ENCODE measurements at regions not wholly inside any gene's neighbourhood (a gene's known extent, or its start where the extent isn't known, plus 50 kb on each side); places are given as distances from the start of the nearest gene placed in this dataset.
A peak's percentile ranks its signal among the peaks of the same experiment; 100 is the strongest.

GRCh38 chr4:72951147-72951546 lies 118.4 kb downstream of the COX18 start:
- DNase-seq (ENCODE audit: extremely low spot score) = no peak
- H3K4me3 ChIP-seq = no peak overlapping the region
- H3K4me1 ChIP-seq = peaks cover 0 to 27% (median 11%) of the 10 kb centered on the region in 4 donors
- TF ChIP-seq CTCF (IDR thresholded peaks at IDR 0.05) = peak in 1 of 3 experiments; percentile 29
- no peak for TF ChIP-seq EP300 (IDR thresholded peaks at IDR 0.05)
- no peak for TF ChIP-seq POLR2AphosphoS5 (IDR thresholded peaks at IDR 0.05)
- TF ChIP-seq POLR2A (IDR thresholded peaks at IDR 0.05; ENCODE audit: low read depth) = no peak
- WGBS = 100% methylated on average over 1 of the region's 1 CpG
- no peak overlapping the region for H3K27ac ChIP-seq (replicated peaks in 1 of 4)
- no peaks in the 10 kb centered on the region for H3K27me3 ChIP-seq
- no peaks in the 10 kb centered on the region for H3K36me3 ChIP-seq
- intact Hi-C loops (cut with DNase I) = no loop called here
- no peaks in the 10 kb centered on the region for H3K9me3 ChIP-seq

GRCh38 chr4:72948080-72948479 lies 121.4 kb downstream of the COX18 start:
- Histone ChIP-seq H3K4me1 (peaks cover 0 to 19% (median 9%) of the 10 kb centered on the region in 4 donors), H3K36me3 (no peaks in the 10 kb centered on the region), H3K9me3 (no peaks in the 10 kb centered on the region), H3K4me3 (no peak overlapping the region), H3K27me3 (no peaks in the 10 kb centered on the region), H3K27ac (replicated peaks in 1 of 4) (no peak overlapping the region)
- WGBS = 96% methylated on average over 1 of the region's 1 CpG
- DNase-seq (ENCODE audit: extremely low spot score) = no peak
- TF ChIP-seq CTCF (IDR thresholded peaks at IDR 0.05) (no peak), POLR2A (IDR thresholded peaks at IDR 0.05; ENCODE audit: low read depth) (no peak), POLR2AphosphoS5 (IDR thresholded peaks at IDR 0.05) (no peak), EP300 (IDR thresholded peaks at IDR 0.05) (no peak)
- intact Hi-C loops (cut with DNase I) = no loop called here

DNA sequence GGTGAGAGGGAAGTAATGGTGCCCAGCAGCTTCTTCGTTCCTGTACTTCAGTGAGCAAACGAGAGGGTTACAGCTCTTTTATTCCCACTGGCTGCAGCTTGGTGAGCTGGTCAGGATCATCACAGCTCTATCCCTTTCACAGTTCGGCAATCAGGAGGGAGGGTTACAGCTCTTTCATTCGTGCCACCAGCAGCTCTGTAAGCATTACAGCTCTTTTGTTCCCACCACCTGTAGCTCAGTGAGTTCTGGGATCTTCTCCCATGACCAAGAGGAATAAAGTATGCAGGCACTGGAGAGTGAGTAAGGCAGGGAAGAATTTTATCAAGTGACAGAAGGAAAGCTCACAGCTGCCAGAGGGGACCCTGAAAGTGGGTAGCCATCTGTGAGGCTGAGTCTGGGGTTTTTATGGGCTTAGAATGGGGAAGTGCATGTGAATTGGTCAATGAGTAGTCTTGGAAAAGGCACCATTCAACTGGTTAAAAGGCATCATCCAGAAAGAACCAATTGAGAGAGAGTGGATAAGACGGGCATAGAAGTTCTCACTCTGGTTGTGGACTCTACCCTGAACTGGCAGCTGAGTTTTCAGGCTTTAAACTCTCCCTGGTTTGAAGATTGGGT lies 123.7 kb downstream of the COX18 start:
- Histone ChIP-seq H3K4me1 (peaks cover 0 to 12% (median 5%) of the 10 kb centered on the region in 4 donors), H3K4me3 (no peak overlapping the region), H3K9me3 (no peaks in the 10 kb centered on the region), H3K27me3 (no peaks in the 10 kb centered on the region), H3K27ac (replicated peaks in 1 of 4) (no peak overlapping the region), H3K36me3 (no peaks in the 10 kb centered on the region)
- DNase-seq (ENCODE audit: extremely low spot score) = no peak
- TF ChIP-seq POLR2AphosphoS5 (IDR thresholded peaks at IDR 0.05) (no peak), EP300 (IDR thresholded peaks at IDR 0.05) (no peak), CTCF (IDR thresholded peaks at IDR 0.05) (no peak), POLR2A (IDR thresholded peaks at IDR 0.05; ENCODE audit: low read depth) (no peak)
- WGBS = 84% methylated on average over 5 of the region's 5 CpGs
- intact Hi-C loops (cut with DNase I) = no loop called here

DNA sequence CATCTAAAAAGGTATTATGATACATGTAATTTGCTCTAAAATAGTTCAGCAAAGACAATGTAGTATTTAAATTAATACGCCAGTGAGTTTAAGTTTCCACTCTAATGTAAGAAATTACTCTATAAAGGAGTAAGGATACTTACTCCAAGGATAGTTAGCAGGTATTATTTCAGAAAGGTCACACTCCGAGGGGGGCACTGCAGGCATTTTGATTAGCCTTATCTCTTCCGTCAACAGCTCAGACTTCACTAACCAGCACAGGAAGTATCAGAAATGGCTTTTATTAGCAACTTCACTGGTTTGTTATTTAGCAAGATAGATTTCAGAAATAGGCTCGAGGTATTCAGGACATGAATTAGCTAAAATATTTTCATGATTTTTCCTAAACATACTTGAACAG lies 127.0 kb downstream of the COX18 start:
- H3K9me3 ChIP-seq = no peaks in the 10 kb centered on the region
- intact Hi-C loops (cut with DNase I) = no loop called here

More for the DNA sequence above, 127.0 kb downstream of the COX18 start:
- no peaks in the 10 kb centered on the region for H3K27me3 ChIP-seq
- TF ChIP-seq POLR2AphosphoS5 (IDR thresholded peaks at IDR 0.05) (no peak), CTCF (IDR thresholded peaks at IDR 0.05) (no peak), POLR2A (IDR thresholded peaks at IDR 0.05; ENCODE audit: low read depth) (no peak), EP300 (IDR thresholded peaks at IDR 0.05) (no peak)
- DNase-seq (ENCODE audit: extremely low spot score) = no peak
- H3K4me1 ChIP-seq = peaks cover 0 to 17% (median 5%) of the 10 kb centered on the region in 4 donors
- 56% methylated on average over 4 of the region's 4 CpGs for WGBS
- H3K27ac ChIP-seq (replicated peaks in 1 of 4) = no peak overlapping the region
- no peak overlapping the region for H3K4me3 ChIP-seq
- H3K36me3 ChIP-seq = no peaks in the 10 kb centered on the region

Measured in esophagus muscularis mucosa (tissue), 4 donors.